Hepatocyte (in vitro differentiated cells): ENCODE measurements at regions not wholly inside any gene's neighbourhood (a gene's known extent, or its start where the extent isn't known, plus 50 kb on each side); places are given as distances from the start of the nearest gene placed in this dataset.

Experiments
- DNase-seq: peaks from one replicate; pipeline ENCODE4 v3.0.0-alpha.2; 2016; ENCODE audit warnings: low spot score
- H2AFZ ChIP-seq: fragments of 200-600 bp; sonication (generic); 2 replicates; pipeline ENCODE4 v1.6.0; 2016; ENCODE audit warnings: antibody characterized with exemption, mild to moderate bottlenecking
- H3K27ac ChIP-seq: fragments of 200-600 bp; sonication (generic); 2 replicates; pipeline ENCODE4 v1.5.1; 2016; ENCODE audit warnings: mild to moderate bottlenecking
- H3K27me3 ChIP-seq: fragments of 200-600 bp; sonication (generic); 2 replicates; pipeline ENCODE4 v1.6.1; 2016
- H3K36me3 ChIP-seq: fragments of 200-600 bp; sonication (generic); replicated peaks from 2 replicates; pipeline ENCODE4 v1.5.1; 2016; ENCODE audit warnings: low read depth; ENCODE audit not compliant: insufficient read depth
- H3K4me1 ChIP-seq: fragments of 200-600 bp; sonication (generic); 2 replicates; pipeline ENCODE4 v1.5.1; 2016; ENCODE audit warnings: mild to moderate bottlenecking, moderate library complexity; ENCODE audit not compliant: insufficient read depth
- H3K4me2 ChIP-seq: fragments of 200-600 bp; sonication (generic); 2 replicates; pipeline ENCODE4 v1.6.0; 2016
- H3K4me3 ChIP-seq: fragments of 200-600 bp; sonication (generic); 2 replicates; pipeline ENCODE4 v1.5.1; 2016; ENCODE audit warnings: mild to moderate bottlenecking
- H3K79me2 ChIP-seq: fragments of 200-600 bp; sonication (generic); 2 replicates; pipeline ENCODE4 v1.6.0; 2017; ENCODE audit warnings: mild to moderate bottlenecking
- H3K9me2 ChIP-seq: fragments of 200-600 bp; sonication (generic); replicated peaks from 2 replicates; pipeline ENCODE4 v1.6.0; 2017; ENCODE audit warnings: mild to moderate bottlenecking; ENCODE audit not compliant: insufficient read depth
- H3K9me3 ChIP-seq: fragments of 200-600 bp; sonication (generic); 2 replicates; pipeline ENCODE4 v1.5.1; 2016; ENCODE audit warnings: low read depth, mild to moderate bottlenecking
- H4K20me1 ChIP-seq: fragments of 200-600 bp; sonication (generic); 2 replicates; pipeline ENCODE4 v1.6.0; 2016; ENCODE audit warnings: mild to moderate bottlenecking; ENCODE audit not compliant: insufficient read depth, poor library complexity, severe bottlenecking
- EZH2 ChIP-seq: fragments of 200-600 bp; sonication (generic); IDR thresholded peaks from 2 replicates; pipeline ENCODE4 v1.6.1; 2016; ENCODE audit warnings: antibody characterized with exemption, mild to moderate bottlenecking, borderline replicate concordance
- EZH2phosphoT487 ChIP-seq: fragments of 200-600 bp; sonication (generic); IDR thresholded peaks from one replicate; pipeline ENCODE4 v1.6.1; 2018; ENCODE audit warnings: antibody characterized with exemption, mild to moderate bottlenecking, low read depth, moderate library complexity; ENCODE audit not compliant: unreplicated experiment, severe bottlenecking
- WGBS: methylation state at CpG from one replicate; pipeline ENCODE4 v1.1.6; 2016; ENCODE audit warnings: low lambda C conversion rate; ENCODE audit errors: missing lambda C conversion rate; 5-methylcytosine and 5-hydroxymethylcytosine counted together
- TF ChIP-seq, protein P1 (sequence below): fragments of 200-600 bp; sonication (generic); IDR thresholded peaks from 2 replicates; pipeline ENCODE4 v1.5.1; 2016; ENCODE audit warnings: antibody characterized with exemption, mild to moderate bottlenecking; ENCODE audit not compliant: poor library complexity

DNA sequence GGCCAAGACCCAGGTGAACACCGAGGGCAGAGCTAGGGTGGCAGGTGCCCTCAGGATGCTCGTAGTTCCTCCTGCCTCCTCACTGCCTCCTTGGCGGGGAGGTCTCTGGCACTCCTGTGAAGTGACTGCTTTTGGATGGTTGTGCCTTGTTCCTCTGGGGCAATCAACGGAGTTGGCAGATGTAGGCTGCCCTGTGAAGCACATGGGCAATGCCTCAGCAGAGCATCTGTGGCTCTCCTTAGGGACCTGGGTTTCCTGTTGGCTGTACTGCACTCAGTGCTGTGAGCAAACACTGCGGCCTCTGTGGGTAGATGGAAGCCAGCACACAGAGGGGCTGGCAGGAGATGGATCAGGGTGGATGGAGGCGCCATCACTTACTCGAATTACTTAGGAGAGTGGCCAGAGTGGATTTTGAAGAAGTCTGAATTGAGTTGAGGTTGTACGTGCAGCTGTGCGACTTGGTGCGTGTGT lies 71.4 kb upstream of the COL5A1 start:
- H3K36me3 ChIP-seq: no peaks in the 10 kb centered on the region
- peak overlapping the region; percentile 56 for H3K27ac ChIP-seq
- peak; percentile 26 for DNase-seq
- no peak overlapping the region for H3K4me2 ChIP-seq
- TF ChIP-seq EZH2phosphoT487 (no peak), EZH2 (no peak)
- TF ChIP-seq, protein P1, sequence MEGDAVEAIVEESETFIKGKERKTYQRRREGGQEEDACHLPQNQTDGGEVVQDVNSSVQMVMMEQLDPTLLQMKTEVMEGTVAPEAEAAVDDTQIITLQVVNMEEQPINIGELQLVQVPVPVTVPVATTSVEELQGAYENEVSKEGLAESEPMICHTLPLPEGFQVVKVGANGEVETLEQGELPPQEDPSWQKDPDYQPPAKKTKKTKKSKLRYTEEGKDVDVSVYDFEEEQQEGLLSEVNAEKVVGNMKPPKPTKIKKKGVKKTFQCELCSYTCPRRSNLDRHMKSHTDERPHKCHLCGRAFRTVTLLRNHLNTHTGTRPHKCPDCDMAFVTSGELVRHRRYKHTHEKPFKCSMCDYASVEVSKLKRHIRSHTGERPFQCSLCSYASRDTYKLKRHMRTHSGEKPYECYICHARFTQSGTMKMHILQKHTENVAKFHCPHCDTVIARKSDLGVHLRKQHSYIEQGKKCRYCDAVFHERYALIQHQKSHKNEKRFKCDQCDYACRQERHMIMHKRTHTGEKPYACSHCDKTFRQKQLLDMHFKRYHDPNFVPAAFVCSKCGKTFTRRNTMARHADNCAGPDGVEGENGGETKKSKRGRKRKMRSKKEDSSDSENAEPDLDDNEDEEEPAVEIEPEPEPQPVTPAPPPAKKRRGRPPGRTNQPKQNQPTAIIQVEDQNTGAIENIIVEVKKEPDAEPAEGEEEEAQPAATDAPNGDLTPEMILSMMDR: no peak
- no peak overlapping the region for H2AFZ ChIP-seq
- H3K79me2 ChIP-seq: no peaks in the 10 kb centered on the region
- 77% methylated on average over 10 of the region's 10 CpGs for WGBS
- no peak overlapping the region for H3K4me3 ChIP-seq
- H3K27me3 ChIP-seq: no peaks in the 10 kb centered on the region
- no peaks in the 10 kb centered on the region for H3K9me3 ChIP-seq
- no peaks in the 10 kb centered on the region for H3K9me2 ChIP-seq
- H3K4me1 ChIP-seq: peaks cover 11% of the 10 kb centered on the region
- no peaks in the 10 kb centered on the region for H4K20me1 ChIP-seq

DNA sequence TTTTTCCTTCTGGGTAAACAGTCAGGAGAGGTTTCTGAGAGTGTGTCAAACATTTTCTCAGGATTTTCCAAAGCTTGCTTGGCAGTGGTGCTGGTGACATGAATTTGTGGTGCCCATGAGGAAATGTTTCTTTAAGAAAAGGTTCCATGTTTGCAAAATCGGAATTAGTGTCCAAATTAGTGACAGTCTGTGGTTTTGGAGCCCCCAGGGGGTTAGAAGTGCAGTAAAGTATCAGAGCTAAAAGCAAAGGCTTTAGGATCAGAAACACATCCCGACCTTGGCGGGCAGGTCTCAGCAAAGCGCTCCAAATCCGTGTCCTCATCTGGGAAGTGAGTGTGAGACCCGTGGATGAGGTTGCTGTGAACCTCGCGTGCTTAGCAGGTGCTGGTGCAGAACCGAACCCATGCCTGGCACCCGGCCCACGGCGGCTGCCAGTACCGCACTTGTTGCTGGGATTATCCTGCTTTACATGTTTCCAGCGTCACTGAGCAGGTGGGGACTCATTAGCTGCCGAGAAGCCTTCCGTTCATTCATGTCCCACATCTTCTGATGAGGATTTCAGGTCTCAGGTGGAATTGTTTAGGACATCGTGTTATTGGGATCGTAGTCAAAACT lies 70.8 kb upstream of the COL5A1 start:
- Histone ChIP-seq H4K20me1 (no peaks in the 10 kb centered on the region), H3K27me3 (no peaks in the 10 kb centered on the region), H3K4me3 (no peak overlapping the region), H3K9me3 (no peaks in the 10 kb centered on the region), H3K36me3 (no peaks in the 10 kb centered on the region), H3K4me2 (no peak overlapping the region), H3K79me2 (no peaks in the 10 kb centered on the region), H3K9me2 (no peaks in the 10 kb centered on the region), H3K27ac (peak overlapping the region; percentile 56), H3K4me1 (peaks cover 18% of the 10 kb centered on the region), H2AFZ (no peak overlapping the region)
- TF ChIP-seq EZH2 (no peak), EZH2phosphoT487 (no peak)
- TF ChIP-seq, protein P1: no peak
- 81% methylated on average over 18 of the region's 18 CpGs for WGBS
- DNase-seq: peak; percentile 3

DNA sequence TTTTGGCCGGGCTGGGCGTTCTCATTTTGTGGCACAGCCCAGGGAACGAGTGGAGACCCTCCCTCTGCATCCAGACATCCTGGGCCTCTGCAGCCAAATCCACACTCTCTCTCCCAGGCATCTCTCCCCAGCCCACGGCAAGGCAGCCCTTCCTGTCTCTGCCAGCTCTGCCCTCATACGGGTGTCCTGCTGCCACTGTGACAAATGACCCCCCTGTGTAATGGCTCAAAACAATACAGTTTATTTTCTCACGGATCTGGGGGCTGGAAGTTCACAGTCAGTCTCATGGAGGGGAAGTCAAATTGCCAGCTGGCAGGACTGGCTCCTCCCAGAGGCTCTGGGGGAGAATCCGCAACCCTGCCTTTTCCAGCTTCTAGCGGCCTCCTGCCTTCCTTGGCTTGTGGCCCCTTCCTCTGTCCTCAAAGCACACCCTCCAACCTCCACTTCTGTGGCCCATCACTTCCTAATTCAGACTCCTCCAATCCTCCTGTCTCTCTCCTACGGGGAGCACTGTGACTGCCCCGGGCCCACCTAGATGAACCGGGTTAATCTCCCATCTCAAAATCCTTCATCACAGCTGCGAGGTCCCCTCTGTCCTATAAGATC lies 70.2 kb upstream of the COL5A1 start:
- Histone ChIP-seq H3K4me1 (peaks cover 20% of the 10 kb centered on the region), H3K27ac (peak overlapping the region; percentile 56), H3K36me3 (no peaks in the 10 kb centered on the region), H2AFZ (no peak overlapping the region), H3K27me3 (no peaks in the 10 kb centered on the region), H3K9me3 (no peaks in the 10 kb centered on the region), H3K4me2 (no peak overlapping the region), H3K4me3 (no peak overlapping the region), H3K9me2 (no peaks in the 10 kb centered on the region), H4K20me1 (no peaks in the 10 kb centered on the region), H3K79me2 (no peaks in the 10 kb centered on the region)
- DNase-seq: peak; percentile 5
- no peak for TF ChIP-seq EZH2phosphoT487
- TF ChIP-seq, protein P1: no peak
- 85% methylated on average over 12 of the region's 12 CpGs for WGBS
